HG02970 (cell line): ENCODE measurements at regions not wholly inside any gene's neighbourhood (a gene's known extent, or its start where the extent isn't known, plus 50 kb on each side); places are given as distances from the start of the nearest gene placed in this dataset.

Source experiments
- ATAC-seq: cut with Tn5 transposase; IDR thresholded peaks from one replicate; pipeline ENCODE4 v1.9.1; 2021; ENCODE audit warnings: mild to moderate bottlenecking, moderate library complexity, moderate number of reproducible peaks; ENCODE audit not compliant: unreplicated experiment, low FRiP score

- no peak for ATAC-seq
These were observed 317.2 kb downstream of the C16orf95 start for GRCh38 chr16:87000001-87000400.

- no peak for ATAC-seq
These were observed 314.3 kb downstream of the C16orf95 start for GRCh38 chr16:87002717-87003413.

- ATAC-seq: no peak
These were observed 313.8 kb downstream of the C16orf95 start for GRCh38 chr16:87003414-87003755.

- ATAC-seq: no peak
These were observed 311.2 kb downstream of the C16orf95 start for GRCh38 chr16:87006021-87006420.

GRCh38 chr16:87006789-87007745 lies 310.1 kb downstream of the C16orf95 start:
- ATAC-seq: no peak

GRCh38 chr16:87007907-87008306 lies 309.3 kb downstream of the C16orf95 start:
- ATAC-seq: no peak

- ATAC-seq: no peak
These were observed 308.5 kb downstream of the C16orf95 start for GRCh38 chr16:87008664-87009063.

- no peak for ATAC-seq
These were observed 303.9 kb downstream of the C16orf95 start for GRCh38 chr16:87012954-87013938.

GRCh38 chr16:87014112-87014511 lies 303.1 kb downstream of the C16orf95 start:
- no peak for ATAC-seq

GRCh38 chr16:87015021-87015420 lies 302.2 kb downstream of the C16orf95 start:
- no peak for ATAC-seq

GRCh38 chr16:87016046-87017035 lies 300.9 kb downstream of the C16orf95 start:
- ATAC-seq: no peak

- no peak for ATAC-seq
These were observed 299.7 kb downstream of the C16orf95 start for GRCh38 chr16:87017371-87018012.

- ATAC-seq: no peak
These were observed 291.5 kb downstream of the C16orf95 start for GRCh38 chr16:87025676-87026075.

- ATAC-seq: no peak
These were observed 290.1 kb downstream of the C16orf95 start for GRCh38 chr16:87027056-87027616.

- no peak for ATAC-seq
These were observed 288.5 kb downstream of the C16orf95 start for GRCh38 chr16:87028481-87029320.

- no peak for ATAC-seq
These were observed 284.6 kb downstream of the C16orf95 start for GRCh38 chr16:87032554-87032953.

GRCh38 chr16:87033021-87033471 lies 284.1 kb downstream of the C16orf95 start:
- no peak for ATAC-seq
